ENCODE measurements at regions not wholly inside any gene's neighbourhood (a gene's known extent, or its start where the extent isn't known, plus 50 kb on each side); places are given as distances from the start of the nearest gene placed in this dataset.
"Not testable (repeated sequence)": the region's sequence is repeated elsewhere in the genome, so short reads cannot be mapped to it uniquely, and the experiment has no call there.

- no peak for DNase-seq (ENCODE audit: low read depth)
These were observed 103.9 kb upstream of the SOX21 start for GRCh38 chr13:94816256-94816655.

- no peak for DNase-seq (ENCODE audit: low read depth)
These were observed 101.7 kb upstream of the SOX21 start for GRCh38 chr13:94813920-94814475.

DNA sequence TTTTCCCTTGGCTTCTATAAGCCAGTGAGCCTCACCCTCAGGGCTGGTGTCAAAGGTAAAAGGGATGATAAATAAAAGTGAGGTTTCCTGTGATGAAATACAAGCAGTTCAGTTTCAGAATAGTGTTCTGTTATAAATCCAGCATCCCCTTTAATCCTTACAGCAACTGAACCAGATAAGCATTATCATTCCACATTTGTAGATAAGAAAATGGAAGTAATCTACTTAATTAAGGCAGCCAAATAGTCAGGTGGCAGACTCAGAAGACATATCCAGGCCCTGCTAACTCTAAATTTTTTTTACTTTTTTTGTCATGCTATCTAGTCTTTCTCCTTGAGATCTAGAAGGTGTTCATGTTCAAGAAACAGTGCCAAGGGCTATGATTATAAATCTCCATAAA lies 99.4 kb upstream of the SOX21 start:
- DNase-seq (ENCODE audit: low read depth), result no peak

- DNase-seq (ENCODE audit: low read depth), result no peak
These were observed 88.1 kb upstream of the SOX21 start for GRCh38 chr13:94800423-94800822.

DNA sequence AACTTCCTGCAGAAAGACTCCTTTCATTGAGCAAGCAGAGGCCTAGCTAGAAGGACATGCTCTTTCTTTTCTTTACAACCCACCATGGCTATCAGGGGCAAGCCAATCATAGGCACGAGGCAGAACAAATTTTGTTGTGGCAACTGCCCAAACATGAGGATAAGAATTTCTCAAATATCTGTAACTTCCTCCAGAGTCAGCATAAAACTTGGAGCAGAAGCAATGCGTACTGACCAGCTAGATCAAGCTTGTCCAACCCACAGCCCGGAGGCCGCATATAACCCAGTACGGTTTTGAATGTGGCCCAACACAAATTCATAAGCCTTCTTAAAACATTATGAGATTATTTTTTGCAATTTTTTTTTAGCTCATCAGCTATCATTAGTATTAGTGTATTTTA lies 87.0 kb upstream of the SOX21 start:
- DNase-seq (ENCODE audit: low read depth), result no peak

DNA sequence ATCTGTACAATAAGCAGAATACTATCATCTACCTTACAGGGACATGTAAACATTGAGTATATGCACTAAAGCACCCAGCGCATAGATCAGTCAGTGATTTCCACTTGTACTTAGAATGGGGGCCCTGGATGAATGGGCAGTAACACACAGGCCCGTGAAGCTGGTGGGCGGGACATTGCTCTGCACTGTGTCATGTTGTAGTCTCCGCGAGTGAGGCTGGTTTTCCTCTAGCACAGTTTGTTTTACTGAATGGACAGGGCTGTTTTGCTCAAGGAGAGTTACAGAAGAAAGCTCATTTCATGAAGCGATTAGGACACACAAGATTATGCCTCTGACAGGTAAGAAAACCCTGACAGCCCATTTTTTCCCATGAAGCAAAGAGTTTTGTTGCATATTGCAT lies 86.4 kb upstream of the SOX21 start:
- no peak for DNase-seq (ENCODE audit: low read depth)

GRCh38 chr13:94795292-94795691 lies 82.9 kb upstream of the SOX21 start:
- no peak for DNase-seq (ENCODE audit: low read depth)

DNA sequence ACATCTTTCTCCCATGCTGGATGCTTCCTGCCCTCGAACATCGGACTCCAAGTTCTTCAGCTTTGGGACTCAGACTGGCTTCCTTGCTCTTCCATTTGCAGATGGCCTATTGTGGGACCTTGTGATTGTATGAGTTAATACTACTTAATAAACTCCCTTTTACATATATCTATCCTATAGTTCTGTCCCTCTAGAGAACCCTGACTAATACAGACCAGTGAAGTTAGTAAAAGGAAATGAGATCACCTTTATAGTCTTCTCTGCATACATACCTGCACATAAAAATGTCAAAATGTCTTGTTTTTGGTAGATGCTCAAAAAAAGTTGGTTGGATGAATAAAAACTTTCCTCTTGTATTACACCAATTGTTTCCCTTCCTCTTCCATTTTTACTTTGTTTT lies 73.9 kb upstream of the SOX21 start:
- not testable (repeated sequence) for DNase-seq (ENCODE audit: low read depth)

- DNase-seq (ENCODE audit: low read depth), result no peak
These were observed 71.7 kb upstream of the SOX21 start for GRCh38 chr13:94784066-94784465.

DNA sequence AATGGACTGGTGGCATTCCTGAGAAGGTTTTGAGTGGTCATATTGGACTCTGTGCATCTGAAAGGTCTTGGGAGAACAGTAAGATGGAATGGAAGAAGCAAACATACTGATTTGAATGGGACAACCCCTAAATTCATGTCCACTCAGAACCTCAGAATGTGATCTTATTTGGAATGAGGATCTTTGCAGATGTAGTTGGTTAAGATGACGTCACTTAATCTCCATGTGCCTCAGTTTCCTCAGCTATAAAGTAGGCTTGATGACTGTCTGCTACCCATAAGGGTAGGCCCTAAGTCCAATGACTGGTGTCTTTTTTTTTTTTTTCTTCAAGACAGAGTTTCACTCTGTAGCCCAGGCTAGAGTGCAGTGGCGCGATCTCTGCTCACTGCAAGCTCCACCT lies 71.1 kb upstream of the SOX21 start:
- DNase-seq (ENCODE audit: low read depth), result no peak

GRCh38 chr13:94780421-94780820 lies 68.1 kb upstream of the SOX21 start:
- DNase-seq (ENCODE audit: low read depth), result no peak

DNA sequence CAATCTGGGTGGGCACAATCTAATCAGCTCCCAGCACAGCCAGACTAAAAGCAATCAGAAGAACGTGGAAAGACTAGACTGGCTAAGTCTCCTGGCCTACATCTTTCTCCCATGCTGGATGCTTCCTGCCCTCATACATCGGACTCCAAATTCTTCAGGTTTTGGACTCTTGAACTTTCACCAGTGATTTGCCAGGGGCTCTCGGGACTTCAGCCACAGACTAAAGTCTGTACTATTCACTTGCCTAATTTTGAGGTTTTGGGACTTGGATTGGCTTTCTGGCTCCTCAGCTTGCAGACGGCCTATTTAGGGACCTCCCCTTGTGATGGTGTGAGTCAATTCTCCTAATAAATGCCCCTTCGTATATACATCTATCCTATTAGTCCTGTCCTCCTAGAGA lies 66.6 kb upstream of the SOX21 start:
- DNase-seq (ENCODE audit: low read depth), result no peak

- no peak for DNase-seq (ENCODE audit: low read depth)
These were observed 66.2 kb upstream of the SOX21 start for GRCh38 chr13:94778585-94778984.

DNA sequence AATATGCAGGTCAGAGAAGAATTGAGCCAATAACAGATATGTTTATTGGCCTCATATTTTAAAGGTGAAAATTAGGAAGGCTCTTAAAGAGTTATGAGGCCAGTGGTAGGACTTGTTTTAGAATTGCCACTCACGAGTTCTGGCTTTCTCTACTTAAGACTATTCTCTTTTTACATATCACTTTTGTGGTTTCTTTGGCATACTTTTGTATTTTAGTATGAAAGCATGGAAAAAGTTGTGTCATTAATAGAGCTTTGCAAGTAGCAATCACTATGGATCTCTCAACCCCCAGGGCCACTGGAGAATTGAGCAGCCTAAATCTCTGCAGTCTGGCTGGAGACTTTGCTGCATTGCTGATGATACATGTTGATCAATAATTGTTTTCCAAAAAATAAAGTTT lies 64.6 kb upstream of the SOX21 start:
- DNase-seq (ENCODE audit: low read depth), result no peak

DNA sequence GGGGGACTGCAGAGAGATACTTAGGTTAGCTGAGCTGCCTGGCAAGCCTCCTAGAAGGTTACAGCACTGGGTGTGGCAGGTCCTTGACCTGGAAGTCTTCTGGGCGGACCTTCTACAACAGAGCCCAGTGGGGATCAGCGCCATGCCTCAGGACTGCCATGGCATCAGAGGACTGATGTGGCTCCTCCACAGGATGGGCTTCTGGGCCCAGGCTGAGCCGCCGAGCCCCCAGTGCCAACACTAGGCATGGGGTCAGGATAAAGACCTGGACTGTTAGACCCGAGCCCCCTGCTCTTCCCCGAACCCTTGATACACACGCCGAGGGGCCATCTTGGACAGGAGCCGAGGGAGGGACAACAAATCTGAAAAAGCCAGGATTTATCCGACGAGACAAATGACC lies 64.0 kb upstream of the SOX21 start:
- no peak for DNase-seq (ENCODE audit: low read depth)

GRCh38 chr13:94765814-94766213 lies 53.5 kb upstream of the SOX21 start:
- no peak for DNase-seq (ENCODE audit: low read depth)

DNA sequence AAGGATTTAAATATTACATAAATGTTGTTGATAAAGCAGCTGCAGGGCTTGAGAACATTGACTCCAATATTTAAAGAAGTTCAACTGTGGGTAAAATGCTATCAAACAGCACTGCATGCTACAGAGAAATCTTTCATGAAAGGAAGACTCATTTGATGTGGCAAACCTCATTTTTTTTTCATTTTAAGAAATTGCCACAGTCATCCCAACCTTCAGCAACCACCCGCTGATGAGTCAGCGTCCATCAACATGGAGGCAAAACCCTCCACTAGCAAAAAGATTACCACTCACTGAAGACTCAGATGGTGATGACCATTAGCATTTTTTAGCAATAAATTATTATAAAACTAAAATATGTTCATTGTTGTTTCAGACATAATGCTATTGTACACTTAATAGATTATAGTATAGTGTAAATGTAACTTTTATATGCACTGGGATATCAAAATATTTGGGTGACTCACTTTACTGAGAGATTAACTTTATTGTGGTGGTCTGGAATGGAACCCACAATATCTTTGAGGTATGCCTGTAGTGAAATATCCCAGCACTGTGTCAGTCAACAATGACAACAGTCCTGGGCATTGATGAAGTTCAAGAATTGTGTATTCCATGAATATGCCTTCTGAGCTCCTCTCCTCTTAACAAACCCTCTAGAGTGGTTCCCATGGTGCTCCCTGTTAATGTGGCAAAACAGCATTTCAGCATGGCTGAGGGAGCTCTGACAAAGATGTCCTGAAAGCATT lies 52.4 kb upstream of the SOX21 start:
- DNase-seq (ENCODE audit: low read depth), result no peak

Data from renal cortical epithelial cell (primary cell).